Keratinocyte (primary cell): ENCODE measurements at regions not wholly inside any gene's neighbourhood (a gene's known extent, or its start where the extent isn't known, plus 50 kb on each side); places are given as distances from the start of the nearest gene placed in this dataset.

Experiments
- DNase-seq: peaks from one replicate; pipeline ENCODE4 v3.0.0-alpha.2; 2011; ENCODE audit warnings: low read depth, missing footprints, low spot score
- FAIRE-seq: peaks from 2 replicates; lab custom pipeline; 2011; peaks lifted over from hg19 to GRCh38; lab: Jason Lieb, UNC
- H2AFZ ChIP-seq: 2 replicates; pipeline ENCODE4 v1.6.0; 2012; ENCODE audit warnings: low read length, control low read depth, inconsistent platforms; ENCODE audit not compliant: control insufficient read depth
- H3K27ac ChIP-seq: 2 replicates; pipeline ENCODE4 v1.5.1; 2011; ENCODE audit warnings: low read length; ENCODE audit not compliant: control insufficient read depth, insufficient read depth
- H3K27me3 ChIP-seq: 3 replicates; pipeline ENCODE4 v1.6.0; 2011; ENCODE audit warnings: low read length; ENCODE audit not compliant: control insufficient read depth, insufficient read depth; ENCODE audit errors: extremely low read depth
- H3K36me3 ChIP-seq, 2 experiments: 2 replicates in 1 of 2; 3 replicates in 1 of 2; pipeline ENCODE4 v1.5.1; 2011; ENCODE audit warnings: low read length in 2 of 2, mild to moderate bottlenecking in 1 of 2; ENCODE audit not compliant: control insufficient read depth in 2 of 2, insufficient read depth in 2 of 2; ENCODE audit errors: extremely low read depth in 1 of 2
- H3K4me1 ChIP-seq: 3 replicates; pipeline ENCODE4 v1.5.1; 2011; ENCODE audit warnings: low read length; ENCODE audit not compliant: control insufficient read depth, insufficient read depth; ENCODE audit errors: extremely low read depth
- H3K4me2 ChIP-seq: 3 replicates; pipeline ENCODE4 v1.6.0; 2011; ENCODE audit warnings: low read depth, low read length; ENCODE audit not compliant: control insufficient read depth, insufficient read depth; ENCODE audit errors: extremely low read depth
- H3K4me3 ChIP-seq, 3 experiments: fragments of 200-600 bp in 1 of 3; sonication (generic) in 1 of 3; 2 replicates in 2 of 3; 3 replicates in 1 of 3; pipeline ENCODE4 v1.5.1; 2011 to 2016; ENCODE audit warnings: low read length in 3 of 3, mild to moderate bottlenecking in 3 of 3, control low read depth in 2 of 3, inconsistent platforms in 1 of 3, low read depth in 1 of 3, mixed read lengths in 1 of 3, mixed run types in 1 of 3, moderate library complexity in 1 of 3; ENCODE audit not compliant: control insufficient read depth in 2 of 3, insufficient read depth in 2 of 3; ENCODE audit errors: extremely low read depth in 1 of 3
- H3K79me2 ChIP-seq: 2 replicates; pipeline ENCODE4 v1.6.0; 2012; ENCODE audit warnings: low read length; ENCODE audit not compliant: control insufficient read depth, insufficient read depth
- H3K9ac ChIP-seq: 3 replicates; pipeline ENCODE4 v1.6.0; 2011; ENCODE audit warnings: low read length; ENCODE audit not compliant: control insufficient read depth, insufficient read depth; ENCODE audit errors: extremely low read depth
- H3K9me1 ChIP-seq: 3 replicates; pipeline ENCODE4 v1.6.0; 2011; ENCODE audit warnings: low read length; ENCODE audit not compliant: control insufficient read depth, insufficient read depth; ENCODE audit errors: extremely low read depth
- H3K9me3 ChIP-seq: 2 replicates; pipeline ENCODE4 v1.5.1; 2012; ENCODE audit warnings: low read depth, low read length; ENCODE audit not compliant: control insufficient read depth
- H4K20me1 ChIP-seq: 3 replicates; pipeline ENCODE4 v1.6.0; 2011; ENCODE audit warnings: low read length; ENCODE audit not compliant: control insufficient read depth, insufficient read depth; ENCODE audit errors: extremely low read depth
- CTCF ChIP-seq, 3 experiments: IDR thresholded peaks in 1 of 3; conservative IDR thresholded peaks in 1 of 3; optimal IDR thresholded peaks in 1 of 3; 2 replicates in 2 of 3; 3 replicates in 1 of 3; pipeline versions ENCODE3 to v1.5.1; 2011; ENCODE audit warnings: low read length in 3 of 3, mild to moderate bottlenecking in 3 of 3, moderate library complexity in 2 of 3, control low read depth in 1 of 3, inconsistent platforms in 1 of 3; ENCODE audit not compliant: insufficient read depth in 2 of 3; ENCODE audit errors: extremely low read depth in 1 of 3
- EZH2 ChIP-seq: IDR thresholded peaks from one replicate; pipeline ENCODE4 v1.6.1; 2012; ENCODE audit warnings: inconsistent platforms, mild to moderate bottlenecking, low read length, moderate library complexity
- dilution Hi-C: fragments of 300-500 bp; cut with MboI; formaldehyde crosslinking; loops from one replicate; pipeline ENCODE4 v1.7.0; 2020; ENCODE audit warnings: low sequenced_read_pairs; ENCODE audit not compliant: extremely low pct_ligation_motif_present

GRCh38 chr1:218874313-218874712 is 299.4 kb upstream of the LYPLAL1 start:
- H4K20me1 ChIP-seq, result no peaks in the 10 kb centered on the region
- no peaks in the 10 kb centered on the region for H3K9me1 ChIP-seq
- no peaks in the 10 kb centered on the region for H3K27me3 ChIP-seq
- H2AFZ ChIP-seq, result no peak overlapping the region
- TF ChIP-seq CTCF (optimal IDR thresholded peaks at IDR 0.05 in 1 of 3, IDR thresholded peaks at IDR 0.05 in 1 of 3, conservative IDR thresholded peaks at IDR 0.05 in 1 of 3; ENCODE audit: extremely low read depth in 1 of 3, insufficient read depth in 2 of 3, low read length in 3 of 3), result no peak
- no peak for TF ChIP-seq EZH2
- H3K9ac ChIP-seq, result no peak overlapping the region
- no peak overlapping the region for H3K4me3 ChIP-seq
- H3K27ac ChIP-seq, result no peak overlapping the region
- H3K4me2 ChIP-seq, result peak overlapping the region; percentile 38
- no peaks in the 10 kb centered on the region for H3K36me3 ChIP-seq
- no peaks in the 10 kb centered on the region for H3K9me3 ChIP-seq
- DNase-seq (peak; percentile 35), FAIRE-seq (peak; percentile 92)
- H3K4me1 ChIP-seq, result peaks cover 18% of the 10 kb centered on the region
- dilution Hi-C loops, result no loop called here
- no peaks in the 10 kb centered on the region for H3K79me2 ChIP-seq

- peak overlapping the region; percentile 66 for H2AFZ ChIP-seq
Measured at GRCh38 chr1:218874801-218875400, 298.8 kb upstream of the LYPLAL1 start.

More at GRCh38 chr1:218874801-218875400, 298.8 kb upstream of the LYPLAL1 start:
- Histone ChIP-seq H3K27me3 (no peaks in the 10 kb centered on the region), H3K4me1 (peaks cover 18% of the 10 kb centered on the region), H3K4me2 (peak overlapping the region; percentile 38), H3K9me3 (no peaks in the 10 kb centered on the region), H3K27ac (peak overlapping the region; percentile 65), H3K4me3 (no peak overlapping the region), H3K79me2 (no peaks in the 10 kb centered on the region), H4K20me1 (no peaks in the 10 kb centered on the region), H3K36me3 (no peaks in the 10 kb centered on the region), H3K9ac (no peak overlapping the region), H3K9me1 (no peaks in the 10 kb centered on the region)
- TF ChIP-seq CTCF (optimal IDR thresholded peaks at IDR 0.05 in 1 of 3, IDR thresholded peaks at IDR 0.05 in 1 of 3, conservative IDR thresholded peaks at IDR 0.05 in 1 of 3; ENCODE audit: extremely low read depth in 1 of 3, insufficient read depth in 2 of 3, low read length in 3 of 3), result no peak
- no peak for TF ChIP-seq EZH2
- FAIRE-seq (peak; percentile 51), DNase-seq (no peak)
- dilution Hi-C loops, result no loop called here
